ENCODE measurements at regions not wholly inside any gene's neighbourhood (a gene's known extent, or its start where the extent isn't known, plus 50 kb on each side); places are given as distances from the start of the nearest gene placed in this dataset.

DNA sequence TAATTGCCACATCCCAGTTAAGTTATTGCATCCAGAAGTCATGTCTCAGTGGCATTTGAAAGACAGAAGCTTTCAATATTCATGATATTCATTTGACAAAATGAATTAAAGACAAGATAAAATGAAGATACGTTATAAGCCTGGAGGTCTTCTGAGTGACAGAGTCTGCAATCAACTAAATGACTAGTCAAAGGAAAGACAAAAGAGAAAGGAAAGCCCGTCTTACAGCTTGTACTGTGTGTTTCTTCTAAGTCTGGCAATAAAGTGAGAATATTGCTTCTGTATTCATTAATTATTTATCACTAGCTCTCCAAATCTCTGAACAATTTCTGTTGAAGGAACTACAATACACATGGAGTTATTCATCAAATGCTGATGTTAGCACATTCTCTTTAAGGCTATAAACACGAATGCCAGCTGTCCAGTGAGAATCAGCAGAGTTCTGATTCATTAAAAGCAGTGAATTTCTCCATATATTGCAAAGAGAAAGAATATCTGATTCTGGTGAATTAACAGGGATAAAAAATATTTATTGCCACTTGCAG is 70.7 kb downstream of the ATXN7L3B start:
- H3K4me3 ChIP-seq = no peak overlapping the region
- 62 to 63% methylated on average over 3 of the region's 3 CpGs for WGBS, 2 donors
- no peak for DNase-seq
- intact Hi-C loops (cut with DNase I) = no loop called here
- H3K36me3 ChIP-seq = no peaks in the 10 kb centered on the region
- FAIRE-seq = no peak
- H3K27ac ChIP-seq = no peak overlapping the region
- no peak for ATAC-seq
- TF ChIP-seq CTCF (IDR thresholded peaks at IDR 0.05) = no peak
- H3K27me3 ChIP-seq = no peaks in the 10 kb centered on the region
- H3K4me1 ChIP-seq = no peaks in the 10 kb centered on the region
- H3K9me3 ChIP-seq = no peaks in the 10 kb centered on the region

- intact Hi-C loops (cut with DNase I) = no loop called here
- Histone ChIP-seq H3K4me3 (no peak overlapping the region), H3K27ac (no peak overlapping the region), H3K36me3 (no peaks in the 10 kb centered on the region), H3K9me3 (no peaks in the 10 kb centered on the region), H3K27me3 (no peaks in the 10 kb centered on the region), H3K4me1 (no peaks in the 10 kb centered on the region)
- 60 to 74% methylated on average over 3 of the region's 3 CpGs for WGBS, 2 donors
- FAIRE-seq (no peak), DNase-seq (no peak), ATAC-seq (no peak)
- TF ChIP-seq CTCF (IDR thresholded peaks at IDR 0.05) = no peak
Measured at GRCh38 chr12:74610711-74611110, 73.1 kb downstream of the ATXN7L3B start.

DNA sequence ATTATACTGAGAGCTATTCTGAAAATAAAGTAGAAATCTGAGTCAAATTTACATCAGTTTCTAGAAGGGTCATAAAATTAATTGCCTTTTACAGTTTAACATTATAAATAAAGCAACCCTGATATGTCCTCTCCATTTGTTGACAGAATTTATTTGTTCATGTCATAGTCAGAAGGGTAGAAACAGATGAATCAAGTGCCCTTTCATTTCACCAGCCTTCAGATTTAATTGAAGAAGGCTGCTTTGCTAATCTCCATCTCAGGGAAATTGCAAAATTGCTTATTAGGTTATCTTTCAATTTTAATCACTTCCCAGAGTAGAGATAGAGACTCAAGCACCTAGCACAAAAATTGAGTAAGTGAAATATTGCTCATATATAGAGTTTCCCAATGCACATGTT is 76.8 kb downstream of the ATXN7L3B start:
- intact Hi-C loops (cut with DNase I) = no loop called here
- DNase-seq (no peak), FAIRE-seq (no peak), ATAC-seq (no peak)
- Histone ChIP-seq H3K27ac (no peak overlapping the region), H3K4me1 (no peaks in the 10 kb centered on the region), H3K36me3 (no peaks in the 10 kb centered on the region), H3K4me3 (no peak overlapping the region), H3K27me3 (no peaks in the 10 kb centered on the region), H3K9me3 (no peaks in the 10 kb centered on the region)
- no peak for TF ChIP-seq CTCF (IDR thresholded peaks at IDR 0.05)

GRCh38 chr12:74619084-74619483 is 81.4 kb downstream of the ATXN7L3B start:
- FAIRE-seq (no peak), DNase-seq (no peak), ATAC-seq (no peak)
- Histone ChIP-seq H3K27me3 (no peaks in the 10 kb centered on the region), H3K4me3 (no peak overlapping the region), H3K27ac (no peak overlapping the region), H3K36me3 (no peaks in the 10 kb centered on the region), H3K4me1 (peaks cover 0 to 11% (median 0%) of the 10 kb centered on the region in 3 donors), H3K9me3 (no peaks in the 10 kb centered on the region)
- no peak for TF ChIP-seq CTCF (IDR thresholded peaks at IDR 0.05)
- intact Hi-C loops (cut with DNase I) = no loop called here
- WGBS, 2 donors = 64 to 68% methylated on average over 2 of the region's 2 CpGs

DNA sequence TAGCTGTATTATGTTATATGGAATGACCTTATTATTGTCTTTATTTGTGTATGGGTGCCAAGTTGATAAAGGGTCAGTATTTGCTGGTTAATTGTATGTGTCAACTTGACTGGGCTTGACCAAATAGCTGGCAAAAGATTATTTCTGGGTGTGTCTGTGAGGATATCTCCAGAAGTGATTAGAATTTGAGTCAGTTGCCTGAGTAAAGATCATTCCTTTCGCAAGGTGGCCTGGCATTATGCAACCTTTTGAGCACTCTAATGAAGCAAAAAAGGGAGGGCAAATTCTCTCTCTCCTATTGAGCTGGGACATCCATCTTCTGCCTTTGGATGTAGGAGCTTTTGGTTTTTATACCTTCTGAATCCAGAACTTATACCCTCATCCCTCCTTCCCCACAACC is 82.2 kb downstream of the ATXN7L3B start:
- DNase-seq (no peak), FAIRE-seq (no peak), ATAC-seq (peak in 2 of 4 donors; percentile 38 to 47)
- H3K27ac ChIP-seq = no peak overlapping the region
- intact Hi-C loops (cut with DNase I) = no loop called here
- H3K4me1 ChIP-seq = peaks cover 0 to 11% (median 0%) of the 10 kb centered on the region in 3 donors
- no peak for TF ChIP-seq CTCF (IDR thresholded peaks at IDR 0.05)
- WGBS, 2 donors = 34 to 61% methylated on average over 1 of the region's 1 CpG
- H3K9me3 ChIP-seq = no peaks in the 10 kb centered on the region
- H3K4me3 ChIP-seq = no peak overlapping the region
- no peaks in the 10 kb centered on the region for H3K36me3 ChIP-seq
- no peaks in the 10 kb centered on the region for H3K27me3 ChIP-seq
